Esophagus squamous epithelium (tissue), 4 donors: ENCODE measurements at regions not wholly inside any gene's neighbourhood (a gene's known extent, or its start where the extent isn't known, plus 50 kb on each side); places are given as distances from the start of the nearest gene placed in this dataset.

Experiments used
- CTCF ChIP-seq, 6 experiments: fragments of 450-650 bp in 4 of 6; fragments of 200-600 bp in 2 of 6; sonication (generic) in 2 of 6; IDR thresholded peaks; one replicate each; pipeline ENCODE4 v1.5.1; 2016 to 2019; ENCODE audit warnings: antibody characterized with exemption in 6 of 6, mild to moderate bottlenecking in 4 of 6, moderate library complexity in 4 of 6
- POLR2A ChIP-seq, 4 donors: fragments of 450-650 bp; IDR thresholded peaks; one replicate each; pipeline ENCODE4 v1.6.1; 2017; ENCODE audit warnings: antibody characterized with exemption in 4 of 4, mild to moderate bottlenecking in 4 of 4, moderate library complexity in 3 of 4

GRCh38 chr2:156883804-156884203 is 373.7 kb upstream of the GALNT5 start:
- TF ChIP-seq POLR2A (IDR thresholded peaks at IDR 0.05) (no peak), CTCF (IDR thresholded peaks at IDR 0.05) (no peak)
